GM18507 (cell line): ENCODE measurements at regions not wholly inside any gene's neighbourhood (a gene's known extent, or its start where the extent isn't known, plus 50 kb on each side); places are given as distances from the start of the nearest gene placed in this dataset.

Experiments
- DNase-seq: peaks from one replicate; pipeline ENCODE4 v3.0.0; 2011; ENCODE audit warnings: low read depth; ENCODE audit not compliant: insufficient read length; ENCODE audit errors: extremely low spot score
- FAIRE-seq: peaks from 2 replicates; lab custom pipeline; 2011; peaks lifted over from hg19 to GRCh38; lab: Jason Lieb, UNC

- FAIRE-seq (no peak), DNase-seq (no peak)
Observed at GRCh38 chr10:94174838-94175237, 181.1 kb downstream of the PLCE1 start.

GRCh38 chr10:94178475-94179253 is 184.1 kb downstream of the NOC3L start:
- FAIRE-seq, result no peak
- no peak for DNase-seq

GRCh38 chr10:94180576-94180975 is 182.2 kb downstream of the NOC3L start:
- no peak for FAIRE-seq
- DNase-seq, result no peak

- FAIRE-seq, result no peak
- no peak for DNase-seq
Observed at GRCh38 chr10:94183666-94184264, 179.0 kb downstream of the NOC3L start.

- no peak for DNase-seq
- no peak for FAIRE-seq
Observed at GRCh38 chr10:94186722-94187121, 176.0 kb downstream of the NOC3L start.

- FAIRE-seq (no peak), DNase-seq (no peak)
Observed at GRCh38 chr10:94192333-94192732, 170.4 kb downstream of the NOC3L start.

GRCh38 chr10:94192974-94193373 is 169.8 kb downstream of the NOC3L start:
- FAIRE-seq (no peak), DNase-seq (no peak)

GRCh38 chr10:94193466-94193924 is 169.2 kb downstream of the NOC3L start:
- FAIRE-seq, result no peak
- DNase-seq, result no peak

- FAIRE-seq, result no peak
- no peak for DNase-seq
Observed at GRCh38 chr10:94194256-94194655, 168.5 kb downstream of the NOC3L start.

- no peak for FAIRE-seq
- no peak for DNase-seq
Observed at GRCh38 chr10:94197241-94197640, 165.5 kb downstream of the NOC3L start.

- no peak for DNase-seq
- FAIRE-seq, result no peak
Observed at GRCh38 chr10:94198324-94198723, 164.4 kb downstream of the NOC3L start.

GRCh38 chr10:94199565-94199964 is 163.2 kb downstream of the NOC3L start:
- DNase-seq (no peak), FAIRE-seq (no peak)

- DNase-seq (no peak), FAIRE-seq (no peak)
Observed at GRCh38 chr10:94200146-94200837, 162.4 kb downstream of the NOC3L start.

GRCh38 chr10:94205396-94205831 is 157.3 kb downstream of the NOC3L start:
- DNase-seq, result no peak

GRCh38 chr10:94206176-94206575 is 156.6 kb downstream of the NOC3L start:
- FAIRE-seq, result no peak
- no peak for DNase-seq

More at GRCh38 chr10:94205396-94205831, 157.3 kb downstream of the NOC3L start:
- FAIRE-seq, result no peak

GRCh38 chr10:94208315-94208714 is 154.4 kb downstream of the NOC3L start:
- FAIRE-seq, result no peak
- no peak for DNase-seq

GRCh38 chr10:94210440-94211168 is 152.1 kb downstream of the NOC3L start:
- FAIRE-seq (no peak), DNase-seq (no peak)

- no peak for DNase-seq
- no peak for FAIRE-seq
Observed at GRCh38 chr10:94211169-94211510, 151.6 kb downstream of the NOC3L start.

- FAIRE-seq, result no peak
Observed at GRCh38 chr10:94213001-94213530, 149.7 kb downstream of the NOC3L start.

GRCh38 chr10:94213980-94214379 is 148.8 kb downstream of the NOC3L start:
- DNase-seq (no peak), FAIRE-seq (no peak)

More at GRCh38 chr10:94213001-94213530, 149.7 kb downstream of the NOC3L start:
- no peak for DNase-seq
